HEK293 (cell line): ENCODE measurements at regions not wholly inside any gene's neighbourhood (a gene's known extent, or its start where the extent isn't known, plus 50 kb on each side); places are given as distances from the start of the nearest gene placed in this dataset.

Experiments used
- CTCF ChIA-PET: fragments of 350-600 bp; formaldehyde crosslinking; extraction: SDS; loops from one replicate; lab custom pipeline; 2021; ENCODE audit warnings: antibody characterized with exemption; lab: Yijun Ruan, JAX
- POLR2A ChIA-PET: fragments of 300-600 bp; formaldehyde crosslinking; extraction: SDS; loops from one replicate; lab custom pipeline; 2020; ENCODE audit warnings: antibody characterized with exemption, inconsistent platforms; lab: Yijun Ruan, JAX
- H3K27ac ChIP-seq: fragments of 200-500 bp; sonication (Bioruptor generic); 2 replicates; pipeline ENCODE4 v1.5.1; 2014; ENCODE audit warnings: low read depth, low read length, control low read depth, inconsistent platforms; ENCODE audit errors: extremely low read depth
- H3K36me3 ChIP-seq, 2 experiments: fragments of 200-500 bp in 1 of 2; sonication (Bioruptor generic) in 1 of 2; 1 replicate in 1 of 2; 2 replicates in 1 of 2; pipeline ENCODE4 v1.5.1; 2014 to 2017; ENCODE audit warnings: inconsistent platforms in 2 of 2, low read length in 2 of 2; ENCODE audit not compliant: control insufficient read depth in 2 of 2, insufficient read depth in 1 of 2
- H3K4me1 ChIP-seq: fragments of 200-500 bp; sonication (Bioruptor generic); 2 replicates; pipeline ENCODE4 v1.5.1; 2014; ENCODE audit warnings: mild to moderate bottlenecking, low read length, inconsistent platforms; ENCODE audit not compliant: control insufficient read depth, insufficient read depth
- H3K4me3 ChIP-seq: 2 replicates; pipeline ENCODE4 v1.5.1; 2011; ENCODE audit warnings: low read depth, mild to moderate bottlenecking, control low read depth, low read length, moderate library complexity
- H3K9me3 ChIP-seq: fragments of 200-500 bp; sonication (Bioruptor generic); 2 replicates; pipeline ENCODE4 v1.5.1; 2014; ENCODE audit warnings: low read depth, low read length, inconsistent platforms; ENCODE audit not compliant: control insufficient read depth, insufficient read depth
- AEBP2 ChIP-seq: fragments of 450-650 bp; formaldehyde crosslinking; IDR thresholded peaks from 2 replicates; pipeline ENCODE4 v1.5.1; 2016; ENCODE audit warnings: missing biosample characterization, missing genetic modification characterization, borderline replicate concordance
- GLI2 ChIP-seq: fragments of 450-650 bp; formaldehyde crosslinking; IDR thresholded peaks from 2 replicates; pipeline ENCODE4; 2017; ENCODE audit warnings: missing biosample characterization, missing genetic modification characterization, low read depth, borderline replicate concordance
- GLIS1 ChIP-seq: fragments of 450-650 bp; formaldehyde crosslinking; IDR thresholded peaks from 2 replicates; pipeline ENCODE4 v1.5.1; 2016; ENCODE audit warnings: missing biosample characterization, missing genetic modification characterization
- KLF1 ChIP-seq: fragments of 450-650 bp; formaldehyde crosslinking; IDR thresholded peaks from 2 replicates; pipeline ENCODE4 v1.5.1; 2016; ENCODE audit warnings: missing biosample characterization, missing genetic modification characterization
- MZF1 ChIP-seq: fragments of 450-650 bp; formaldehyde crosslinking; IDR thresholded peaks from 2 replicates; pipeline ENCODE4 v1.5.1; 2017; ENCODE audit warnings: missing biosample characterization, missing genetic modification characterization, borderline replicate concordance
- PRDM10 ChIP-seq: fragments of 450-650 bp; formaldehyde crosslinking; IDR thresholded peaks from 2 replicates; pipeline ENCODE4 v1.5.1; 2016; ENCODE audit warnings: missing biosample characterization, missing genetic modification characterization
- RBAK ChIP-seq: fragments of 450-650 bp; formaldehyde crosslinking; IDR thresholded peaks from 2 replicates; pipeline ENCODE4 v1.5.1; 2016; ENCODE audit warnings: missing biosample characterization, missing genetic modification characterization
- SALL2 ChIP-seq: fragments of 450-650 bp; formaldehyde crosslinking; IDR thresholded peaks from 2 replicates; pipeline ENCODE4 v1.5.0; 2017; ENCODE audit warnings: missing biosample characterization, mild to moderate bottlenecking, missing genetic modification characterization, borderline replicate concordance
- SP2 ChIP-seq: fragments of 450-650 bp; formaldehyde crosslinking; IDR thresholded peaks from 2 replicates; pipeline ENCODE4 v1.5.1; 2016; ENCODE audit warnings: missing biosample characterization, missing genetic modification characterization
- ZBTB1 ChIP-seq: fragments of 450-650 bp; formaldehyde crosslinking; IDR thresholded peaks from 2 replicates; pipeline ENCODE4 v1.5.1; 2016; ENCODE audit warnings: missing biosample characterization, missing genetic modification characterization
- ZBTB21 ChIP-seq: fragments of 450-650 bp; formaldehyde crosslinking; IDR thresholded peaks from 2 replicates; pipeline ENCODE4 v1.5.1; 2017; ENCODE audit warnings: missing biosample characterization, missing genetic modification characterization
- ZEB2 ChIP-seq: fragments of 450-650 bp; formaldehyde crosslinking; IDR thresholded peaks from 2 replicates; pipeline ENCODE4 v1.5.1; 2016; ENCODE audit warnings: missing biosample characterization, missing genetic modification characterization
- ZFP41 ChIP-seq: fragments of 450-650 bp; formaldehyde crosslinking; IDR thresholded peaks from 2 replicates; pipeline ENCODE4 v1.5.1; 2016; ENCODE audit warnings: missing biosample characterization, missing genetic modification characterization, borderline replicate concordance
- ZNF112 ChIP-seq: fragments of 450-650 bp; formaldehyde crosslinking; IDR thresholded peaks from 2 replicates; pipeline ENCODE4 v1.5.0; 2017; ENCODE audit warnings: missing biosample characterization, missing genetic modification characterization
- ZNF248 ChIP-seq: fragments of 450-650 bp; formaldehyde crosslinking; IDR thresholded peaks from 2 replicates; pipeline ENCODE4 v1.5.1; 2017; ENCODE audit warnings: missing biosample characterization, missing genetic modification characterization
- ZNF311 ChIP-seq: fragments of 450-650 bp; formaldehyde crosslinking; IDR thresholded peaks from 2 replicates; pipeline ENCODE4 v1.5.1; 2017; ENCODE audit warnings: missing biosample characterization, missing genetic modification characterization, borderline replicate concordance
- ZNF404 ChIP-seq: fragments of 450-650 bp; formaldehyde crosslinking; IDR thresholded peaks from 2 replicates; pipeline ENCODE4 v1.5.1; 2017; ENCODE audit warnings: missing biosample characterization, missing genetic modification characterization
- ZNF48 ChIP-seq: fragments of 450-650 bp; formaldehyde crosslinking; IDR thresholded peaks from 2 replicates; pipeline ENCODE4 v1.5.1; 2016; ENCODE audit warnings: missing biosample characterization, missing genetic modification characterization
- ZNF585B ChIP-seq: fragments of 450-650 bp; formaldehyde crosslinking; IDR thresholded peaks from 2 replicates; pipeline ENCODE4 v1.5.1; 2016; ENCODE audit warnings: missing biosample characterization, missing genetic modification characterization
- ZNF621 ChIP-seq: fragments of 450-650 bp; formaldehyde crosslinking; IDR thresholded peaks from 2 replicates; pipeline ENCODE4 v1.5.1; 2017; ENCODE audit warnings: missing biosample characterization, missing genetic modification characterization
- ZNF623 ChIP-seq: fragments of 450-650 bp; formaldehyde crosslinking; IDR thresholded peaks from 2 replicates; pipeline ENCODE4 v1.5.1; 2016; ENCODE audit warnings: missing biosample characterization, missing genetic modification characterization
- ZNF677 ChIP-seq: fragments of 450-650 bp; IDR thresholded peaks from 2 replicates; pipeline ENCODE4 v1.5.0; 2018; ENCODE audit warnings: missing biosample characterization, mild to moderate bottlenecking, missing genetic modification characterization, moderate library complexity
- ZNF791 ChIP-seq: fragments of 450-650 bp; formaldehyde crosslinking; IDR thresholded peaks from 2 replicates; pipeline ENCODE4 v1.5.1; 2016; ENCODE audit warnings: missing biosample characterization, missing genetic modification characterization
- TF ChIP-seq, protein P1 (sequence below): fragments of 450-650 bp; formaldehyde crosslinking; IDR thresholded peaks from 2 replicates; pipeline ENCODE4 v1.5.1; 2017; ENCODE audit warnings: missing biosample characterization, missing genetic modification characterization

DNA sequence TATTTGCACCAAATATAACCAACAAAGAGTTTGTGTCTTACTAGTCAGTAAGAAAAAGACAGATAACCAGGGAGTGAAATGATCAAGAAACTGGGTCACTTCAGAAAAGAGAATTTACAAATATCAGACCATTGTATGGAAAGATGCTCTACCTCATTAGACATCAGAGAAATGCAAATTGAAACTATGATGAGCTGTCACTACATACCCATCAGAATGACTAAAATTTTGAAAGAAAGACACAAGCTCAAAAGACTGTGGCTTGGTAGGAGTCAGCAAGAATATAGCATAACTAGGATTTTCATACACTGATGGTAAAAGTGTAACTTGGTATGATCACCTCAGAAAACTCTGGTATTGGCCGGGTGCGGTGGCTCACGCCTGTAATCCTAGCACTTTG lies 247.2 kb downstream of the BMP4 start:
- ChIA-PET CTCF (no interaction called here), POLR2A (no interaction called here)
- Histone ChIP-seq H3K9me3 (no peaks in the 10 kb centered on the region), H3K4me3 (no peak overlapping the region), H3K27ac (no peak overlapping the region), H3K4me1 (no peaks in the 10 kb centered on the region), H3K36me3 (no peaks in the 10 kb centered on the region)
- TF ChIP-seq, protein P1, sequence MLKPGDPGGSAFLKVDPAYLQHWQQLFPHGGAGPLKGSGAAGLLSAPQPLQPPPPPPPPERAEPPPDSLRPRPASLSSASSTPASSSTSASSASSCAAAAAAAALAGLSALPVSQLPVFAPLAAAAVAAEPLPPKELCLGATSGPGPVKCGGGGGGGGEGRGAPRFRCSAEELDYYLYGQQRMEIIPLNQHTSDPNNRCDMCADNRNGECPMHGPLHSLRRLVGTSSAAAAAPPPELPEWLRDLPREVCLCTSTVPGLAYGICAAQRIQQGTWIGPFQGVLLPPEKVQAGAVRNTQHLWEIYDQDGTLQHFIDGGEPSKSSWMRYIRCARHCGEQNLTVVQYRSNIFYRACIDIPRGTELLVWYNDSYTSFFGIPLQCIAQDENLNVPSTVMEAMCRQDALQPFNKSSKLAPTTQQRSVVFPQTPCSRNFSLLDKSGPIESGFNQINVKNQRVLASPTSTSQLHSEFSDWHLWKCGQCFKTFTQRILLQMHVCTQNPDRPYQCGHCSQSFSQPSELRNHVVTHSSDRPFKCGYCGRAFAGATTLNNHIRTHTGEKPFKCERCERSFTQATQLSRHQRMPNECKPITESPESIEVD (tag by site-specific recombination): no peak
- TF ChIP-seq ZNF248 (tag by site-specific recombination): no peak

DNA sequence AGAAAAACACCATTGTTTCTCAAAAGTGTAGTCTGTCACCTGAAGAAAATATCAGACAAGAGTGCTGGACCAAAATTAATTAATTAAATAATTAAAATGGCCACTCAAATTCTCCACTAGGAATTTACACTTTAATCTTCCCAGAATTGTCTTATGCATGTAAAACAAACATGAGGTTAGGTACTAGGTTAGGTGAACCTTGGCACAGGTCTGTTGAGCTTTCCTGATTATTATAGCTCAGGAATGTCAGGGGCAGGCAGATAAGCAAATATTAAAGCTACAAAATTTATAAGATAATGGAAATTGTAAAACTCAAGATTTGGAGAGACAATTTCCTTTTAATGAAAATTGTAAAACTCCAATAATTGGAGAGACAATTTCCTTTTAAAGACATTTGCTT lies 253.2 kb downstream of the BMP4 start:
- Histone ChIP-seq H3K27ac (no peak overlapping the region), H3K4me1 (no peaks in the 10 kb centered on the region), H3K36me3 (no peaks in the 10 kb centered on the region), H3K4me3 (no peak overlapping the region), H3K9me3 (no peaks in the 10 kb centered on the region)
- TF ChIP-seq ZEB2 (tag by site-specific recombination) (no peak), ZNF791 (tag by site-specific recombination) (no peak), RBAK (tag by site-specific recombination) (no peak), ZNF677 (tag by site-specific recombination) (no peak), ZNF311 (tag by site-specific recombination) (no peak), MZF1 (tag by site-specific recombination) (no peak), KLF1 (no peak), SALL2 (tag by site-specific recombination) (no peak)
- ChIA-PET CTCF (no interaction called here), POLR2A (no interaction called here)

DNA sequence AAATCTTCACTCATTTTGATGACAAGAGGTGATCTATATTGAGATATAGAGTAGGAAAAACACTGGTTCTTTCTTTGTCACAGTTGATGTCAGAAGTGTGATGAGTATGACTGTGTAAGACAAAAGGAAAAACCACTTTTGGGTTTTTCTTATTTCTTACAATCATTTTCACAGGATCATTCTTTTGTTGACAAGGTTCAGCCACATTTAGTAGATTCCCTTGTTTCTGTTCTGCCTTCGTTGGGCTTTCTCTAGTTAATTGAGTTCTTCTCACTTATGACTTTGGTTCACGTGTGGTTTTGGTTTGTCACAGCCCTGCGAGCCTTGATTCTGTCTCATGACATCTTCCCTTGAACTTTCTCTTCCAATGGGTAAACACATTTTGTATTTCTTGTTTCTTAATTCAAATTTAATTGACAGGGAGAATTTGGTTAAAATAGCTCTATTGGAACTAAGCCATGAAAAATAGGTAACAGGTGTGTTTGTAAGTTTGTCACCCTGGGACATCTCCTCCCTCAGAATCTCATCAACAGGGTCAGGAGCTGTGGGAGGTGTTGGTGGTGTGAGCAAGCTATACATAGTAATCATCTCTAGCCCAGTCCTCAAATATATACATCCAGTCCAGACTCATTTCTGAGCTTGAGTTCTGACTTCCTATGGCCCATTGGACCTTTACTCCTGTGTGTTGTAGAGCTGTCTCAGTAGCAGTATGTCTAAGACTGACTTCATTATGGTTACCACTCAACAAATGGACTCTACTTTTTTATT lies 255.3 kb downstream of the BMP4 start:
- no peak overlapping the region for H3K27ac ChIP-seq
- H3K9me3 ChIP-seq: no peaks in the 10 kb centered on the region
- CTCF ChIA-PET: interaction anchor here (1.0 kb wide), 1 partner anchor 49 kb away, joined by 3 read pairs; no protein-coding TSS in a partner anchor
- H3K4me1 ChIP-seq: no peaks in the 10 kb centered on the region
- POLR2A ChIA-PET: no interaction called here
- no peaks in the 10 kb centered on the region for H3K36me3 ChIP-seq
- no peak overlapping the region for H3K4me3 ChIP-seq
- no peak for TF ChIP-seq ZNF621 (tag by site-specific recombination)
- TF ChIP-seq AEBP2 (tag by site-specific recombination): no peak
- TF ChIP-seq, protein P1 (tag by site-specific recombination): no peak
- no peak for TF ChIP-seq ZNF112
- no peak for TF ChIP-seq ZNF404 (tag by site-specific recombination)
- no peak for TF ChIP-seq GLIS1
- no peak for TF ChIP-seq ZNF623
- no peak for TF ChIP-seq SP2 (tag by site-specific recombination)
- no peak for TF ChIP-seq ZBTB1
- TF ChIP-seq GLI2: no peak
- TF ChIP-seq ZBTB21: no peak
- TF ChIP-seq ZNF48 (tag by site-specific recombination): no peak
- TF ChIP-seq PRDM10 (tag by site-specific recombination): no peak
- no peak for TF ChIP-seq ZFP41 (tag by site-specific recombination)
- TF ChIP-seq ZNF585B (tag by site-specific recombination): no peak
